ENCODE measurements at regions not wholly inside any gene's neighbourhood (a gene's known extent, or its start where the extent isn't known, plus 50 kb on each side); places are given as distances from the start of the nearest gene placed in this dataset.
"Not testable (repeated sequence)": the region's sequence is repeated elsewhere in the genome, so short reads cannot be mapped to it uniquely, and the experiment has no call there.

GRCh38 chr7:79995741-79996140 lies 138.9 kb upstream of the GNAI1 start:
- TF ChIP-seq POLR2AphosphoS5 (IDR thresholded peaks at IDR 0.05; ENCODE audit: borderline replicate concordance, low read depth, low read length); EZH2 (IDR thresholded peaks at IDR 0.05): not testable (repeated sequence)
